ENCODE measurements at regions not wholly inside any gene's neighbourhood (a gene's known extent, or its start where the extent isn't known, plus 50 kb on each side); places are given as distances from the start of the nearest gene placed in this dataset.

GRCh38 chr16:72501739-72502593, 330.0 kb upstream of the PMFBP1 start:
- DNase-seq = peak; percentile 8

- no peak for DNase-seq
Measured at GRCh38 chr16:72500545-72500944, 328.6 kb upstream of the PMFBP1 start.

- DNase-seq = no peak
Measured at GRCh38 chr16:72493716-72494415, 321.9 kb upstream of the PMFBP1 start.

- no peak for DNase-seq
Measured at GRCh38 chr16:72487283-72487682, 315.3 kb upstream of the PMFBP1 start.

GRCh38 chr16:72482695-72483094, 310.7 kb upstream of the PMFBP1 start:
- DNase-seq = no peak

- DNase-seq = no peak
Measured at GRCh38 chr16:72481419-72481818, 309.5 kb upstream of the PMFBP1 start.

- DNase-seq = no peak
Measured at GRCh38 chr16:72480911-72481310, 309.0 kb upstream of the PMFBP1 start.

- no peak for DNase-seq
Measured at GRCh38 chr16:72475688-72476087, 303.7 kb upstream of the PMFBP1 start.

- no peak for DNase-seq
Measured at GRCh38 chr16:72474501-72475123, 302.7 kb upstream of the PMFBP1 start.

- no peak for DNase-seq
Measured at GRCh38 chr16:72473631-72474030, 301.7 kb upstream of the PMFBP1 start.

GRCh38 chr16:72471317-72471924, 299.5 kb upstream of the PMFBP1 start:
- DNase-seq = no peak

- DNase-seq = no peak
Measured at GRCh38 chr16:72470541-72470940, 298.6 kb upstream of the PMFBP1 start.

GRCh38 chr16:72469932-72470331, 298.0 kb upstream of the PMFBP1 start:
- no peak for DNase-seq

GRCh38 chr16:72468582-72468981, 296.6 kb upstream of the PMFBP1 start:
- DNase-seq = no peak

- no peak for DNase-seq
Measured at GRCh38 chr16:72467157-72467759, 295.3 kb upstream of the PMFBP1 start.

- DNase-seq = no peak
Measured at GRCh38 chr16:72464597-72465368, 292.8 kb upstream of the PMFBP1 start.

- no peak for DNase-seq
Measured at GRCh38 chr16:72464052-72464451, 292.1 kb upstream of the PMFBP1 start.

- no peak for DNase-seq
Measured at GRCh38 chr16:72458035-72458434, 286.1 kb upstream of the PMFBP1 start.

GRCh38 chr16:72457243-72457940, 285.4 kb upstream of the PMFBP1 start:
- DNase-seq = no peak

GRCh38 chr16:72455743-72456659, 284.0 kb upstream of the PMFBP1 start:
- DNase-seq = no peak

All from stimulated activated CD4-positive, alpha-beta T cell treated with anti-CD3 and anti-CD28 coated beads, Interleukin-12 subunit alpha, Interleukin-12 subunit beta, amount 100 ng/mL, for 4 hours (primary cell).